ENCODE measurements at regions not wholly inside any gene's neighbourhood (a gene's known extent, or its start where the extent isn't known, plus 50 kb on each side); places are given as distances from the start of the nearest gene placed in this dataset.

- no peak for DNase-seq (ENCODE audit: low spot score)
Measured at GRCh38 chr2:64338910-64339500, 115.0 kb upstream of the LGALSL start.

- DNase-seq (ENCODE audit: low spot score): no peak
Measured at GRCh38 chr2:64341461-64341860, 112.5 kb upstream of the LGALSL start.

- no peak for DNase-seq (ENCODE audit: low spot score)
Measured at GRCh38 chr2:64342195-64343099, 111.5 kb upstream of the LGALSL start.

- DNase-seq (ENCODE audit: low spot score): no peak
Measured at GRCh38 chr2:64344999-64345576, 108.9 kb upstream of the LGALSL start.

- no peak for DNase-seq (ENCODE audit: low spot score)
Measured at GRCh38 chr2:64345998-64346397, 108.0 kb upstream of the LGALSL start.

GRCh38 chr2:64348386-64349130 lies 105.4 kb upstream of the LGALSL start:
- DNase-seq (ENCODE audit: low spot score): no peak

- DNase-seq (ENCODE audit: low spot score): no peak
Measured at GRCh38 chr2:64349131-64349530, 104.8 kb upstream of the LGALSL start.

- DNase-seq (ENCODE audit: low spot score): no peak
Measured at GRCh38 chr2:64350996-64351395, 103.0 kb upstream of the LGALSL start.

GRCh38 chr2:64352292-64352691 lies 101.7 kb upstream of the LGALSL start:
- no peak for DNase-seq (ENCODE audit: low spot score)

GRCh38 chr2:64354857-64355680 lies 98.9 kb upstream of the LGALSL start:
- DNase-seq (ENCODE audit: low spot score): no peak

- no peak for DNase-seq (ENCODE audit: low spot score)
Measured at GRCh38 chr2:64356906-64357305, 97.1 kb upstream of the LGALSL start.

GRCh38 chr2:64359171-64359891 lies 94.6 kb upstream of the LGALSL start:
- peak; percentile 45 for DNase-seq (ENCODE audit: low spot score)

GRCh38 chr2:64359892-64360657 lies 93.9 kb upstream of the LGALSL start:
- DNase-seq (ENCODE audit: low spot score): peak; percentile 51

- DNase-seq (ENCODE audit: low spot score): no peak
Measured at GRCh38 chr2:64361151-64361938, 92.6 kb upstream of the LGALSL start.

- DNase-seq (ENCODE audit: low spot score): no peak
Measured at GRCh38 chr2:64362562-64363026, 91.4 kb upstream of the LGALSL start.

- DNase-seq (ENCODE audit: low spot score): no peak
Measured at GRCh38 chr2:64363140-64363539, 90.8 kb upstream of the LGALSL start.

GRCh38 chr2:64363848-64364247 lies 90.1 kb upstream of the LGALSL start:
- DNase-seq (ENCODE audit: low spot score): no peak

- no peak for DNase-seq (ENCODE audit: low spot score)
Measured at GRCh38 chr2:64367444-64368232, 86.3 kb upstream of the LGALSL start.
